ENCODE measurements at regions not wholly inside any gene's neighbourhood (a gene's known extent, or its start where the extent isn't known, plus 50 kb on each side); places are given as distances from the start of the nearest gene placed in this dataset.

- FAIRE-seq = no peak
- TF ChIP-seq POU2F2 (IDR thresholded peaks at IDR 0.05; ENCODE audit: low read depth, low read length) (no peak), TAF1 (IDR thresholded peaks at IDR 0.05; ENCODE audit: low read depth, low read length) (no peak), SPI1 (IDR thresholded peaks at IDR 0.05; ENCODE audit: low read depth, low read length) (no peak), POLR2A (IDR thresholded peaks at IDR 0.05; ENCODE audit: low read depth, low read length) (no peak), PAX5 (IDR thresholded peaks at IDR 0.05; ENCODE audit: insufficient read depth, low read length, severe bottlenecking) (no peak), POLR2AphosphoS5 (IDR thresholded peaks at IDR 0.05; ENCODE audit: low read depth, low read length) (no peak)
Measured at GRCh38 chr2:120794716-120795115, 59.0 kb downstream of the GLI2 start.

GRCh38 chr2:120796094-120796493, 60.4 kb downstream of the GLI2 start:
- DNase-seq (ENCODE audit: insufficient read length, low spot score) (no peak), FAIRE-seq (no peak)
- TF ChIP-seq TAF1 (IDR thresholded peaks at IDR 0.05; ENCODE audit: low read depth, low read length) (no peak), POU2F2 (IDR thresholded peaks at IDR 0.05; ENCODE audit: low read depth, low read length) (no peak), POLR2A (IDR thresholded peaks at IDR 0.05; ENCODE audit: low read depth, low read length) (no peak), POLR2AphosphoS5 (IDR thresholded peaks at IDR 0.05; ENCODE audit: low read depth, low read length) (no peak), SPI1 (IDR thresholded peaks at IDR 0.05; ENCODE audit: low read depth, low read length) (no peak), PAX5 (IDR thresholded peaks at IDR 0.05; ENCODE audit: insufficient read depth, low read length, severe bottlenecking) (no peak)

More at GRCh38 chr2:120794716-120795115, 59.0 kb downstream of the GLI2 start:
- DNase-seq (ENCODE audit: insufficient read length, low spot score) = no peak

GRCh38 chr2:120797421-120798221, 62.0 kb downstream of the GLI2 start:
- no peak for FAIRE-seq
- no peak for TF ChIP-seq POLR2A (IDR thresholded peaks at IDR 0.05; ENCODE audit: low read depth, low read length)
- no peak for TF ChIP-seq POU2F2 (IDR thresholded peaks at IDR 0.05; ENCODE audit: low read depth, low read length)
- TF ChIP-seq PAX5 (IDR thresholded peaks at IDR 0.05; ENCODE audit: insufficient read depth, low read length, severe bottlenecking) = no peak
- TF ChIP-seq POLR2AphosphoS5 (IDR thresholded peaks at IDR 0.05; ENCODE audit: low read depth, low read length) = no peak
- TF ChIP-seq TAF1 (IDR thresholded peaks at IDR 0.05; ENCODE audit: low read depth, low read length) = no peak
- no peak for TF ChIP-seq SPI1 (IDR thresholded peaks at IDR 0.05; ENCODE audit: low read depth, low read length)
- DNase-seq (ENCODE audit: insufficient read length, low spot score) = no peak

DNA sequence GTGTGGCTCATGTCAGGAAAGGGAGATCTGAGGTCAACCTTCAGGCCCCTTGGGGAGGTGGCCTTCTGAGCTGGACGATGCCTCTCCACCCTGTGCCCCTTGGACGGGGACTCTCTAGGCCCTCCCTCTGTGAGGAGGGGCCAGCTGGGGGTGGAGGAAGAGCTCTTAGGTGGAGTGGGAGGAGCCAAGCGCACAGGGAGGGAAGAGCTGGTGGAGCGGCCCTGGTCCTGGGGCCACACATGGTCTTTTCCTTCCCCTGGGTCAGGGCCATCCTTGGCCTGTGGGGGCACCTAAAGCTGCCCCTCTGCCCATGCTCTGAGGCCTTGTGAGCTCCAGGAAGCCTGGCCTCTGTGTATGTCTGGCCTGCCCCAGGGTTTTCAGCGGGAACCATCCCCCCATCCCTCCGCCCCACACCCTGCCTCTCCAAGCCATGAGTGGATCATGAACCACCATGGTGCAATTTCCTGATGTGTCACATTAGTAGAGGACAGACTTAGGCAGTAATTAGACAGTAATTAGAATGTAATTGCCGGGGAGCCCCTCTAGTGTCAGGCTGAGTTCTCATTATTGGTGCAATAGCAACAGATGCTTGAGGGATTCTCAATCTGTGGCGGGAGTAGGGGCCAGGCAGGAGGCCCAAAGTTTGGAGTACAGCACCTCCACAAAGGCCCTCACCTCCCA, 63.0 kb downstream of the GLI2 start:
- TF ChIP-seq TAF1 (IDR thresholded peaks at IDR 0.05; ENCODE audit: low read depth, low read length) (no peak), PAX5 (IDR thresholded peaks at IDR 0.05; ENCODE audit: insufficient read depth, low read length, severe bottlenecking) (no peak), POLR2A (IDR thresholded peaks at IDR 0.05; ENCODE audit: low read depth, low read length) (no peak), SPI1 (IDR thresholded peaks at IDR 0.05; ENCODE audit: low read depth, low read length) (no peak), POU2F2 (IDR thresholded peaks at IDR 0.05; ENCODE audit: low read depth, low read length) (no peak), POLR2AphosphoS5 (IDR thresholded peaks at IDR 0.05; ENCODE audit: low read depth, low read length) (no peak)
- DNase-seq (ENCODE audit: insufficient read length, low spot score) (no peak), FAIRE-seq (no peak)

GRCh38 chr2:120802158-120802557, 66.5 kb downstream of the GLI2 start:
- FAIRE-seq = no peak
- TF ChIP-seq TAF1 (IDR thresholded peaks at IDR 0.05; ENCODE audit: low read depth, low read length) (no peak), POLR2AphosphoS5 (IDR thresholded peaks at IDR 0.05; ENCODE audit: low read depth, low read length) (no peak), SPI1 (IDR thresholded peaks at IDR 0.05; ENCODE audit: low read depth, low read length) (no peak), PAX5 (IDR thresholded peaks at IDR 0.05; ENCODE audit: insufficient read depth, low read length, severe bottlenecking) (no peak), POU2F2 (IDR thresholded peaks at IDR 0.05; ENCODE audit: low read depth, low read length) (no peak), POLR2A (IDR thresholded peaks at IDR 0.05; ENCODE audit: low read depth, low read length) (no peak)
- DNase-seq (ENCODE audit: insufficient read length, low spot score) = no peak

GRCh38 chr2:120802867-120803484, 67.3 kb downstream of the GLI2 start:
- no peak for TF ChIP-seq POU2F2 (IDR thresholded peaks at IDR 0.05; ENCODE audit: low read depth, low read length)
- TF ChIP-seq POLR2A (IDR thresholded peaks at IDR 0.05; ENCODE audit: low read depth, low read length) = no peak
- TF ChIP-seq POLR2AphosphoS5 (IDR thresholded peaks at IDR 0.05; ENCODE audit: low read depth, low read length) = no peak
- no peak for TF ChIP-seq TAF1 (IDR thresholded peaks at IDR 0.05; ENCODE audit: low read depth, low read length)
- TF ChIP-seq SPI1 (IDR thresholded peaks at IDR 0.05; ENCODE audit: low read depth, low read length) = no peak
- TF ChIP-seq PAX5 (IDR thresholded peaks at IDR 0.05; ENCODE audit: insufficient read depth, low read length, severe bottlenecking) = no peak
- DNase-seq (ENCODE audit: insufficient read length, low spot score) (no peak), FAIRE-seq (no peak)

DNA sequence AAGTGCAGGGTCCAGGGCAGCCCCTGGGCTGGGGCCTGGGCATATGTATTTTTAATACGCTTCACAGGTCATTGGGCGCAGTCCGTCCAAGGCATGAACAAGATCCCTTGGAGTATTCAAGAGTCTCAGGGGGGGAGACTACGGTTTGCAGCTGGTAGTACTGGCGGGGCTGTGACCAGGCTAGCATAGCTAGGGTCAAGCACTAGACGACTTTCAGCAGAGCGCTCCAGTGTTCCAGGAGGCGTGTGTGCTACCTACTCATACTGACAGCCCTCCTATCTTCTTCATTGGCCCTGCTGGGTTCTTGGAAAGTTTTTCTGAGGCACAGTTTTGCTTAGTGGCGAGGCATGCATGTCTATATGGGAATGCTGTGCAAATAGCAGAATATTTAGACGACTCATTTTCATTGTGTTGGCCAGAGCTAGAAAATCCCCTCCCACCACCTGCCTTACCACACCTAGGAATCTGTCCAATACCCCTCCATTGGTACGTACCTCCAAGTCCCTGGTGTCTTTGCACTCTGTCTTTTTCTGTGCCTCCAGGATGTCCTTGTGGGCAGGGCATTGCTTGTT, 68.2 kb downstream of the GLI2 start:
- no peak for FAIRE-seq
- no peak for DNase-seq (ENCODE audit: insufficient read length, low spot score)
- TF ChIP-seq SPI1 (IDR thresholded peaks at IDR 0.05; ENCODE audit: low read depth, low read length) = no peak
- TF ChIP-seq POLR2A (IDR thresholded peaks at IDR 0.05; ENCODE audit: low read depth, low read length) = no peak
- no peak for TF ChIP-seq POU2F2 (IDR thresholded peaks at IDR 0.05; ENCODE audit: low read depth, low read length)
- TF ChIP-seq POLR2AphosphoS5 (IDR thresholded peaks at IDR 0.05; ENCODE audit: low read depth, low read length) = no peak
- no peak for TF ChIP-seq TAF1 (IDR thresholded peaks at IDR 0.05; ENCODE audit: low read depth, low read length)
- no peak for TF ChIP-seq PAX5 (IDR thresholded peaks at IDR 0.05; ENCODE audit: insufficient read depth, low read length, severe bottlenecking)

DNA sequence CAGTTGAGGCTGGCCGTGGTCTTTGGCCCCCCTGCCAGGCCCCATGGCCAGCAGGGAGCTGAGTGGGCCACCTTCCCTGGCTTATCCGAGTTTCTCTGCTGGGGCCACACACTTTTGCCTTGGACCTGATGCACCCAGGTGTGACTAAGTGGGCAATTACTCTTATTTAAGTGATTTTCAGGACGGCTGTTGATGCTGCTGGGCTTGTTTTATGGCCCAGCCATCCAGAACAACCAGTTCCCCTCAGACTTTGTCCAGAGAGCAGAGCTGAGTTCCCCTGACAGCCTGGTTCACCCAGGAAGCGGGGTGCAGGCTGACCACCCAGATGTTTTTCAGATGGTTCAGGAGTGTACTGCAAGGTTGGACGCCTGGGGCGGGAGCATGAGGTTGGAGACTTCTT, 68.8 kb downstream of the GLI2 start:
- TF ChIP-seq POLR2A (IDR thresholded peaks at IDR 0.05; ENCODE audit: low read depth, low read length) (no peak), SPI1 (IDR thresholded peaks at IDR 0.05; ENCODE audit: low read depth, low read length) (no peak), POLR2AphosphoS5 (IDR thresholded peaks at IDR 0.05; ENCODE audit: low read depth, low read length) (no peak), TAF1 (IDR thresholded peaks at IDR 0.05; ENCODE audit: low read depth, low read length) (no peak), POU2F2 (IDR thresholded peaks at IDR 0.05; ENCODE audit: low read depth, low read length) (no peak), PAX5 (IDR thresholded peaks at IDR 0.05; ENCODE audit: insufficient read depth, low read length, severe bottlenecking) (no peak)
- no peak for FAIRE-seq
- no peak for DNase-seq (ENCODE audit: insufficient read length, low spot score)
